ENCODE measurements at regions not wholly inside any gene's neighbourhood (a gene's known extent, or its start where the extent isn't known, plus 50 kb on each side); places are given as distances from the start of the nearest gene placed in this dataset.
"Not testable (repeated sequence)": the region's sequence is repeated elsewhere in the genome, so short reads cannot be mapped to it uniquely, and the experiment has no call there.

- DNase-seq (ENCODE audit: low read depth, low spot score), result peak; percentile 65
Measured at GRCh38 chr9:81028504-81028903, 660.8 kb downstream of the TLE1 start.

- DNase-seq (ENCODE audit: low read depth, low spot score), result no peak
Measured at GRCh38 chr9:81022177-81022576, 667.2 kb downstream of the TLE1 start.

GRCh38 chr9:81014945-81015344, 674.4 kb downstream of the TLE1 start:
- not testable (repeated sequence) for DNase-seq (ENCODE audit: low read depth, low spot score)

GRCh38 chr9:81013191-81013590, 676.2 kb downstream of the TLE1 start:
- DNase-seq (ENCODE audit: low read depth, low spot score), result not testable (repeated sequence)

- no peak for DNase-seq (ENCODE audit: low read depth, low spot score)
Measured at GRCh38 chr9:81002906-81003305, 686.4 kb downstream of the TLE1 start.

- no peak for DNase-seq (ENCODE audit: low read depth, low spot score)
Measured at GRCh38 chr9:81002242-81002641, 687.1 kb downstream of the TLE1 start.

GRCh38 chr9:80995759-80996158, 693.6 kb downstream of the TLE1 start:
- no peak for DNase-seq (ENCODE audit: low read depth, low spot score)

- no peak for DNase-seq (ENCODE audit: low read depth, low spot score)
Measured at GRCh38 chr9:80994892-80995291, 694.5 kb downstream of the TLE1 start.

- not testable (repeated sequence) for DNase-seq (ENCODE audit: low read depth, low spot score)
Measured at GRCh38 chr9:80985595-80985994, 703.8 kb downstream of the TLE1 start.

- no peak for DNase-seq (ENCODE audit: low read depth, low spot score)
Measured at GRCh38 chr9:80976403-80976802, 712.9 kb downstream of the TLE1 start.

- not testable (repeated sequence) for DNase-seq (ENCODE audit: low read depth, low spot score)
Measured at GRCh38 chr9:80970377-80970776, 719.0 kb downstream of the TLE1 start.

- no peak for DNase-seq (ENCODE audit: low read depth, low spot score)
Measured at GRCh38 chr9:80968611-80969010, 720.7 kb downstream of the TLE1 start.

- no peak for DNase-seq (ENCODE audit: low read depth, low spot score)
Measured at GRCh38 chr9:80964914-80965313, 724.4 kb downstream of the TLE1 start.

GRCh38 chr9:80964374-80964773, 725.0 kb downstream of the TLE1 start:
- DNase-seq (ENCODE audit: low read depth, low spot score), result no peak

GRCh38 chr9:80957801-80958200, 731.5 kb downstream of the TLE1 start:
- no peak for DNase-seq (ENCODE audit: low read depth, low spot score)

GRCh38 chr9:80954521-80954920, 734.8 kb downstream of the TLE1 start:
- no peak for DNase-seq (ENCODE audit: low read depth, low spot score)

- DNase-seq (ENCODE audit: low read depth, low spot score), result no peak
Measured at GRCh38 chr9:80952363-80952922, 736.9 kb downstream of the TLE1 start.

- no peak for DNase-seq (ENCODE audit: low read depth, low spot score)
Measured at GRCh38 chr9:80951675-80952074, 737.7 kb downstream of the TLE1 start.

- DNase-seq (ENCODE audit: low read depth, low spot score), result no peak
Measured at GRCh38 chr9:80948876-80949275, 740.5 kb downstream of the TLE1 start.

- DNase-seq (ENCODE audit: low read depth, low spot score), result no peak
Measured at GRCh38 chr9:80948066-80948465, 741.3 kb downstream of the TLE1 start.

- DNase-seq (ENCODE audit: low read depth, low spot score), result no peak
Measured at GRCh38 chr9:80946496-80947170, 742.7 kb downstream of the TLE1 start.

GRCh38 chr9:80945436-80945835, 743.9 kb downstream of the TLE1 start:
- no peak for DNase-seq (ENCODE audit: low read depth, low spot score)

GRCh38 chr9:80937645-80938044, 751.7 kb downstream of the TLE1 start:
- no peak for DNase-seq (ENCODE audit: low read depth, low spot score)

- no peak for DNase-seq (ENCODE audit: low read depth, low spot score)
Measured at GRCh38 chr9:80934095-80934494, 755.3 kb downstream of the TLE1 start.

Data from smooth muscle cell of the brain vasculature (primary cell).